PC-3 (cell line): ENCODE measurements at regions not wholly inside any gene's neighbourhood (a gene's known extent, or its start where the extent isn't known, plus 50 kb on each side); places are given as distances from the start of the nearest gene placed in this dataset.

Experiments used
- ATAC-seq: fragments of 200-7000 bp; cut with Tn5 transposase; 2 replicates; pipeline ENCODE4 v1.9.1; 2020; ENCODE audit warnings: mild to moderate bottlenecking, moderate library complexity
- BruUV-seq: library from RNA; stranded (reverse); fragments of 400-500 nt; replicated peaks from 2 replicates; lab custom pipeline; 2021; lab: Mats Ljungman, UMichigan
- CTCF ChIA-PET: fragments of 300-600 bp; sonication (Branson Sonifier 250); formaldehyde crosslinking; loops from one replicate; lab custom pipeline; 2022; ENCODE audit warnings: antibody characterized with exemption; lab: Charles Lee
- POLR2A ChIA-PET: fragments of 300-600 bp; sonication (Branson Sonifier 250); formaldehyde crosslinking; loops from one replicate; lab custom pipeline; 2022; ENCODE audit warnings: antibody characterized with exemption; ENCODE audit not compliant: unreplicated experiment; lab: Charles Lee
- DNase-seq: peaks from one replicate; pipeline ENCODE4 v3.0.0-alpha.2; 2015
- H2AFZ ChIP-seq: fragments of 300-600 bp; sonication (generic); 2 replicates; pipeline ENCODE4 v1.6.0; 2016; ENCODE audit warnings: antibody characterized with exemption, low read length
- H3F3A ChIP-seq: fragments of 300-600 bp; sonication (generic); one replicate; pipeline ENCODE4 v1.6.0; 2017; ENCODE audit warnings: antibody characterized with exemption, low read length, control low read depth, mild to moderate bottlenecking; ENCODE audit not compliant: unreplicated experiment
- H3K27ac ChIP-seq: fragments of 300-600 bp; sonication (generic); 2 replicates; pipeline ENCODE4 v1.5.1; 2016; ENCODE audit warnings: mild to moderate bottlenecking, low read length
- H3K27me3 ChIP-seq: fragments of 300-600 bp; sonication (generic); 2 replicates; pipeline ENCODE4 v1.6.1; 2016; ENCODE audit warnings: low read length, mixed read lengths
- H3K36me3 ChIP-seq: fragments of 300-600 bp; sonication (generic); 2 replicates; pipeline ENCODE4 v1.6.1; 2016; ENCODE audit warnings: low read depth, mixed run types, low read length, mixed read lengths
- H3K4me1 ChIP-seq: fragments of 300-600 bp; sonication (generic); 2 replicates; pipeline ENCODE4 v1.5.1; 2016; ENCODE audit warnings: low read length; ENCODE audit not compliant: insufficient read depth
- H3K4me2 ChIP-seq: fragments of 300-600 bp; sonication (generic); 2 replicates; pipeline ENCODE4 v1.6.0; 2016; ENCODE audit warnings: low read length
- H3K4me3 ChIP-seq: fragments of 300-600 bp; sonication (generic); 2 replicates; pipeline ENCODE4 v1.5.1; 2016; ENCODE audit warnings: mild to moderate bottlenecking, low read length, mixed read lengths
- H3K79me2 ChIP-seq: fragments of 300-600 bp; sonication (generic); 2 replicates; pipeline ENCODE4 v1.6.1; 2017; ENCODE audit warnings: low read length, mixed read lengths
- H3K9ac ChIP-seq: fragments of 300-600 bp; sonication (generic); 2 replicates; pipeline ENCODE4 v1.6.0; 2016; ENCODE audit warnings: mild to moderate bottlenecking, low read length
- H3K9me2 ChIP-seq: fragments of 300-600 bp; sonication (generic); replicated peaks from 2 replicates; pipeline ENCODE4 v1.6.1; 2016; ENCODE audit warnings: mixed run types, low read length, mixed read lengths
- H3K9me3 ChIP-seq: fragments of 300-600 bp; sonication (generic); 2 replicates; pipeline ENCODE4 v1.6.1; 2016; ENCODE audit warnings: low read length, mixed read lengths
- H4K20me1 ChIP-seq: fragments of 300-600 bp; sonication (generic); 2 replicates; pipeline ENCODE4 v1.6.1; 2016; ENCODE audit warnings: low read length, mixed read lengths
- EZH2 ChIP-seq: fragments of 300-600 bp; sonication (generic); IDR thresholded peaks from one replicate; pipeline ENCODE4 v1.6.1; 2017; ENCODE audit warnings: antibody characterized with exemption, mild to moderate bottlenecking, low read length; ENCODE audit not compliant: unreplicated experiment
- EZH2phosphoT487 ChIP-seq: fragments of 300-600 bp; sonication (generic); IDR thresholded peaks from 2 replicates; pipeline ENCODE4 v1.6.1; 2018; ENCODE audit warnings: mild to moderate bottlenecking, antibody characterized with exemption, low read length, borderline replicate concordance
- intact Hi-C: fragments of 100-400 bp; cut with micrococcal nuclease; formaldehyde crosslinking; loops from 2 replicates; pipeline ENCODE4 v1.9.0; 2023
- TF ChIP-seq, protein P1 (sequence below): fragments of 300-600 bp; sonication (generic); conservative IDR thresholded peaks from 2 replicates; pipeline ENCODE4 v1.5.1; 2017; ENCODE audit warnings: antibody characterized with exemption, low read depth, mild to moderate bottlenecking, low read length

DNA sequence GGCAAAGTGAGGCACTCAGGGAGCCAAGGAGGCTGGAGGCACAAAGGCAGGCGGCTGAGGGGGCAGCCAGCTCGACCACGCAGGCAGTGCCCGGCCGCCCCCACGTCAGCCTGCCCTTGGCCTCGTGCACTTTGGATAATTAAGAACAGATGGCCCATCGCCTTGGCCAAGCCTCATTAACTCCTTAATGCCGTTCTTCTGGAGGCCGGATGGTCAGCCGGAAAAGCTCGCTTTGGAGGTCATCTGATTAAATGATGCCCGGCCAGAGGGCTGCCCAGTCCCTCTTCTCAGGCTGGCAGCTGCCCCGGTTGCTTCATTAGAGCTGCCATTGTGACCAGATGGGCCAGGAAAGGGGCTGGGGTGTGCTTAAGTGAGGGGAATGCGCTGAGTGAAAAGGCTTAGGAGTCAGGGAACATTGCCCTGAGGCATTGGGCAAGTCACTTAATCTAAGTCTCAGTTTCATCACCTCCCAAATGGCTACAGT, 364.0 kb downstream of the NPIPA8 start:
- no peaks in the 10 kb centered on the region for H3K27me3 ChIP-seq
- no peaks in the 10 kb centered on the region for H3K36me3 ChIP-seq
- intact Hi-C loops: no loop called here
- H4K20me1 ChIP-seq: no peaks in the 10 kb centered on the region
- H3K27ac ChIP-seq: no peak overlapping the region
- no peak overlapping the region for H3K4me3 ChIP-seq
- no TSS peak for BruUV-seq
- ChIA-PET POLR2A (no interaction called here), CTCF (no interaction called here)
- no peak overlapping the region for H3K9ac ChIP-seq
- H3K4me2 ChIP-seq: no peak overlapping the region
- no peak overlapping the region for H2AFZ ChIP-seq
- TF ChIP-seq EZH2phosphoT487 (no peak), EZH2 (no peak)
- TF ChIP-seq, protein P1, sequence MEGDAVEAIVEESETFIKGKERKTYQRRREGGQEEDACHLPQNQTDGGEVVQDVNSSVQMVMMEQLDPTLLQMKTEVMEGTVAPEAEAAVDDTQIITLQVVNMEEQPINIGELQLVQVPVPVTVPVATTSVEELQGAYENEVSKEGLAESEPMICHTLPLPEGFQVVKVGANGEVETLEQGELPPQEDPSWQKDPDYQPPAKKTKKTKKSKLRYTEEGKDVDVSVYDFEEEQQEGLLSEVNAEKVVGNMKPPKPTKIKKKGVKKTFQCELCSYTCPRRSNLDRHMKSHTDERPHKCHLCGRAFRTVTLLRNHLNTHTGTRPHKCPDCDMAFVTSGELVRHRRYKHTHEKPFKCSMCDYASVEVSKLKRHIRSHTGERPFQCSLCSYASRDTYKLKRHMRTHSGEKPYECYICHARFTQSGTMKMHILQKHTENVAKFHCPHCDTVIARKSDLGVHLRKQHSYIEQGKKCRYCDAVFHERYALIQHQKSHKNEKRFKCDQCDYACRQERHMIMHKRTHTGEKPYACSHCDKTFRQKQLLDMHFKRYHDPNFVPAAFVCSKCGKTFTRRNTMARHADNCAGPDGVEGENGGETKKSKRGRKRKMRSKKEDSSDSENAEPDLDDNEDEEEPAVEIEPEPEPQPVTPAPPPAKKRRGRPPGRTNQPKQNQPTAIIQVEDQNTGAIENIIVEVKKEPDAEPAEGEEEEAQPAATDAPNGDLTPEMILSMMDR: no peak
- H3K4me1 ChIP-seq: no peaks in the 10 kb centered on the region
- H3K9me3 ChIP-seq: no peaks in the 10 kb centered on the region
- H3K9me2 ChIP-seq: no peaks in the 10 kb centered on the region
- no peak for ATAC-seq
- no peak for DNase-seq
- no peaks in the 10 kb centered on the region for H3K79me2 ChIP-seq
- no peaks in the 10 kb centered on the region for H3F3A ChIP-seq

DNA sequence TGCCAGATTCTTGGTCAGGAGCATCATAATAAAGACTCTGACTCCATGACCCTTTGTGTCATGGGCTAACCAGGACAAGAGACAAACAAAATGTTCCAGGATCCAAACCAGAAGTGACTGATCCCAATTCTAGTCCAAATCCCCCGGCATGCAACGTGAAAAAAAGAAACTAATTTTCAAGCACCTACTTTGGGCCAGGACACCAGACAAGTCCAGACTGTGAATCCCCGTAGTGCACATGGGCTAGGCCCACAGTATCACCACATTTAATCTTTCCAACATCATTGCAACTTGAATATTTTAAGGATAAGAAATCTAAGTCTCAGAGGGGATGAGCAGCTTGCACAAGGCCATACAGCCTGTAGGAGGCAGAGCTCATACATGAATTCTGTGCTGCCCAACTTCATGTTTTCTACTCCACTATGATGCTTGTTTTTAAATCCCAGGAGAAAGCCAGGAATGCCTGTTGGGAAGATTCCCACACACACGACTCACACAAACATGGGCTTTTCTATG, 365.7 kb downstream of the NPIPA8 start:
- H2AFZ ChIP-seq: no peak overlapping the region
- H3F3A ChIP-seq: no peaks in the 10 kb centered on the region
- intact Hi-C loops: no loop called here
- POLR2A ChIA-PET: no interaction called here
- H3K4me3 ChIP-seq: no peak overlapping the region
- H3K9me3 ChIP-seq: no peaks in the 10 kb centered on the region
- no peak overlapping the region for H3K4me2 ChIP-seq
- no peak for ATAC-seq
- TF ChIP-seq EZH2phosphoT487 (no peak), EZH2 (no peak)
- TF ChIP-seq, protein P1: no peak
- H3K36me3 ChIP-seq: no peaks in the 10 kb centered on the region
- H3K9me2 ChIP-seq: no peaks in the 10 kb centered on the region
- H3K9ac ChIP-seq: no peak overlapping the region
- CTCF ChIA-PET: no interaction called here
- H3K27me3 ChIP-seq: no peaks in the 10 kb centered on the region
- H3K27ac ChIP-seq: no peak overlapping the region
- H3K79me2 ChIP-seq: no peaks in the 10 kb centered on the region
- no peaks in the 10 kb centered on the region for H3K4me1 ChIP-seq
- no peaks in the 10 kb centered on the region for H4K20me1 ChIP-seq
- no peak for DNase-seq
- BruUV-seq: no TSS peak

DNA sequence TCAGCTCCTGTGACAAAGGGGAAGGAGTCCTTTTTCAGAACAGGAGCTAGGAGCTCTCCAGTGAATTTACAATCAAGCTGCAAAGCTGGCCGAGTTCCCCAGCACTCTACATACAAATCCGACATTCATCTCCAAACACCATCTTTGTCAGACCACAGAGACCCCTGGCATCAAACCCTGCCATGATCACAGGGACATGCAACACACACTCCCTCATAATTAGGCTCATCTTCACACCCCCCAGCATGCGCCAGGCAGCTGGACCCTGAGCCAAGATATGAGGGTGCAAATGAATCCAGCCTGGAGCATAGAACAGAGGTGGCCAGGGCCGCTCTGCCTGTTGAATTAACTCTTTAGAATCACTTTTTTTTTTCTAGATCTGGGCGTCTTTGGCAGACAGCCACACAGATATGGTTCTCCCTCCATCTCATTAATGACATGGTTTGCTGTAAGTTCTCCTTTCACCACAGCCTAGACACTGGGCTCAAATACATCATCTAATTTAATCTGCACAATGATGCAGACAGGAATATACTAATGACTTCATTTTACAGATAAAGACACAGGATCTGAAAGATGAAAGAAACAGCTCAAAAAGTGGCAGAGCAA, 366.3 kb downstream of the NPIPA8 start:
- no peak for DNase-seq
- no peaks in the 10 kb centered on the region for H3F3A ChIP-seq
- H3K4me3 ChIP-seq: no peak overlapping the region
- H3K4me1 ChIP-seq: no peaks in the 10 kb centered on the region
- H3K9me2 ChIP-seq: no peaks in the 10 kb centered on the region
- ChIA-PET CTCF (no interaction called here), POLR2A (no interaction called here)
- BruUV-seq: no TSS peak
- ATAC-seq: no peak
- intact Hi-C loops: no loop called here
- no peaks in the 10 kb centered on the region for H3K9me3 ChIP-seq
- H3K79me2 ChIP-seq: no peaks in the 10 kb centered on the region
- H2AFZ ChIP-seq: no peak overlapping the region
- H3K27ac ChIP-seq: no peak overlapping the region
- no peak overlapping the region for H3K4me2 ChIP-seq
- H3K36me3 ChIP-seq: no peaks in the 10 kb centered on the region
- TF ChIP-seq, protein P1: no peak
- TF ChIP-seq EZH2: no peak
- no peak for TF ChIP-seq EZH2phosphoT487
- H3K27me3 ChIP-seq: no peaks in the 10 kb centered on the region
- no peak overlapping the region for H3K9ac ChIP-seq
- H4K20me1 ChIP-seq: no peaks in the 10 kb centered on the region
